ENCODE measurements at regions not wholly inside any gene's neighbourhood (a gene's known extent, or its start where the extent isn't known, plus 50 kb on each side); places are given as distances from the start of the nearest gene placed in this dataset.

DNA sequence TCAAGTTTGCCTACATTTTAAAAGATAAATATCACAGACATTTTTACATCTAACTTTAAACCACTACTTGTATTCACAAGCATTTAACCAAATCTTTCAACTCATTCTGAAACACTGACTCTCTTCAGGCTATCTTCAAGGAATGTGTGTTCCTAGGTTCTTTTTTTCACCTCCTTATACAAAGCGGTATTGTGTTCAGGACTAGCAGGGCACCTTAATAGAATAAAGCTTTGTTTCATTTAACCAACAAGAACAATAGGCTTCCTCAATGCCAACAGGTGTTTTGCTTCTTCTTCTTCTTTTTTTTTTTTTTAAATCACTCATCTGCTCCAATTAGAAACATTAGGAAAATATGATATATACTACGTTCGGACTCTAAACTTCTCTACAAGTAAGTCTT is 212.9 kb upstream of the SEMA3E start:
- FAIRE-seq: no peak
- Histone ChIP-seq H2BK20ac (ENCODE audit: low read length) (no peak overlapping the region), H3K27me3 (replicated peaks in 1 of 4; ENCODE audit: control insufficient read depth in 3 of 4, extremely low read depth in 1 of 4, insufficient read depth in 3 of 4, low read length in 3 of 4) (no peaks in the 10 kb centered on the region), H3K79me1 (ENCODE audit: low read depth, low read length) (no peaks in the 10 kb centered on the region), H4K91ac (replicated peaks; ENCODE audit: insufficient read length, low read length) (no peak overlapping the region), H3K27ac (ENCODE audit: low read depth, low read length) (no peak overlapping the region), H3K18ac (ENCODE audit: extremely low read depth, low read length) (no peak overlapping the region), H4K5ac (ENCODE audit: insufficient read length, low read depth, low read length) (no peak overlapping the region), H3K4me1 (replicated peaks in 1 of 4; ENCODE audit: control insufficient read depth in 3 of 4, insufficient read depth in 4 of 4, low read length in 3 of 4) (no peaks in the 10 kb centered on the region), H3K9ac (replicated peaks in 1 of 4; ENCODE audit: extremely low read depth in 1 of 4, low read depth in 3 of 4, low read length in 3 of 4) (no peak overlapping the region), H2AFZ (ENCODE audit: low read length) (no peak overlapping the region), H3K14ac (ENCODE audit: insufficient read length) (no peak overlapping the region), H3K23ac (ENCODE audit: insufficient read length) (no peak overlapping the region), H4K20me1 (replicated peaks in 1 of 2; ENCODE audit: control insufficient read depth in 1 of 2, insufficient read depth in 2 of 2, low read length in 2 of 2) (no peaks in the 10 kb centered on the region), H3K4ac (replicated peaks; ENCODE audit: insufficient read length, low read depth, low read length) (no peak overlapping the region), H3K56ac (replicated peaks; ENCODE audit: insufficient read length, low read depth, low read length) (no peak overlapping the region), H3K79me2 (ENCODE audit: control insufficient read depth in 1 of 2, insufficient read depth in 2 of 2, low read length in 2 of 2) (no peaks in the 10 kb centered on the region), H3K4me3 (ENCODE audit: extremely low read depth in 1 of 4, insufficient read depth in 2 of 4, low read depth in 3 of 4, low read length in 4 of 4) (no peak overlapping the region), H3K36me3 (ENCODE audit: control insufficient read depth in 2 of 4, insufficient read depth in 4 of 4, low read length in 3 of 4) (no peaks in the 10 kb centered on the region), H3K23me2 (ENCODE audit: low read depth, low read length) (no peaks in the 10 kb centered on the region), H3K4me2 (ENCODE audit: insufficient read depth in 1 of 2, low read depth in 2 of 2, low read length in 2 of 2) (no peak overlapping the region), H2AK5ac (ENCODE audit: low read depth, low read length) (no peak overlapping the region), H4K8ac (ENCODE audit: extremely low read depth, insufficient read depth, low read length) (no peak overlapping the region), H2BK12ac (ENCODE audit: low read depth, low read length) (no peak overlapping the region), H2BK120ac (replicated peaks; ENCODE audit: low read depth, low read length) (no peak overlapping the region), H2BK5ac (ENCODE audit: low read depth, low read length) (no peak overlapping the region), H2BK15ac (ENCODE audit: low read length) (no peak overlapping the region), H3K9me3 (ENCODE audit: insufficient read depth in 2 of 2, low read depth in 1 of 2, low read length in 1 of 2) (no peaks in the 10 kb centered on the region)
- POLR2A ChIA-PET (ENCODE audit: partially characterized antibody): no interaction called here
- TF ChIP-seq ASH2L (IDR thresholded peaks at IDR 0.05; ENCODE audit: low read length) (no peak), SAP30 (IDR thresholded peaks at IDR 0.05; ENCODE audit: insufficient read depth, insufficient replicate concordance, low read length) (no peak)
- CTCF ChIA-PET (ENCODE audit: partially characterized antibody): no interaction called here
- WGBS, 2 experiments (ENCODE audit: extremely low coverage in 1 of 2, insufficient coverage in 1 of 2, insufficient read length in 1 of 2, insufficient replicate concordance in 2 of 2, low coverage in 1 of 2, low lambda C conversion rate in 2 of 2, missing lambda C conversion rate in 1 of 2): 84% methylated on average over 3 of the region's 3 CpGs; no CpG with 5 or more reads in 1 of the 2 experiments
- no peak for DNase-seq (ENCODE audit: low read depth in 1 of 2, low spot score in 2 of 2)

Measured in H1 (cell line).